ENCODE measurements at regions not wholly inside any gene's neighbourhood (a gene's known extent, or its start where the extent isn't known, plus 50 kb on each side); places are given as distances from the start of the nearest gene placed in this dataset.
A peak's percentile ranks its signal among the peaks of the same experiment; 100 is the strongest.

- Mint-ChIP-seq H3K27me3 (ENCODE audit: low read depth, poor library complexity) (peaks cover 10% of the 10 kb centered on the region), H3K4me3 (no peak overlapping the region), H3K9me3 (no peaks in the 10 kb centered on the region), H3K4me1 (peaks cover 10% of the 10 kb centered on the region), H3K27ac (no peak overlapping the region), H3K36me3 (ENCODE audit: low read depth) (no peaks in the 10 kb centered on the region)
- TF ChIP-seq CTCF (IDR thresholded peaks at IDR 0.05): no peak
- no peak for DNase-seq
These were observed 483.3 kb downstream of the TUSC7 start for GRCh38 chr3:117192888-117193287.

- Mint-ChIP-seq H3K9me3 (no peaks in the 10 kb centered on the region), H3K4me1 (peaks cover 10% of the 10 kb centered on the region), H3K4me3 (no peak overlapping the region), H3K36me3 (ENCODE audit: low read depth) (no peaks in the 10 kb centered on the region), H3K27me3 (ENCODE audit: low read depth, poor library complexity) (peaks cover 10% of the 10 kb centered on the region), H3K27ac (no peak overlapping the region)
- peak; percentile 37 for TF ChIP-seq CTCF (IDR thresholded peaks at IDR 0.05)
- no peak for DNase-seq
These were observed 483.8 kb downstream of the TUSC7 start for GRCh38 chr3:117193390-117193789.

- no peak overlapping the region for H3K4me3 Mint-ChIP-seq
- H3K36me3 Mint-ChIP-seq (ENCODE audit: low read depth): no peaks in the 10 kb centered on the region
- no peaks in the 10 kb centered on the region for H3K9me3 Mint-ChIP-seq
- H3K27ac Mint-ChIP-seq: no peak overlapping the region
- DNase-seq: no peak
- H3K27me3 Mint-ChIP-seq (ENCODE audit: low read depth, poor library complexity): peaks cover 10% of the 10 kb centered on the region
- peaks cover 10% of the 10 kb centered on the region for H3K4me1 Mint-ChIP-seq
- no peak for TF ChIP-seq CTCF (IDR thresholded peaks at IDR 0.05)
These were observed 485.5 kb downstream of the TUSC7 start for GRCh38 chr3:117195034-117195433.

GRCh38 chr3:117200962-117201361, 491.4 kb downstream of the TUSC7 start:
- Mint-ChIP-seq H3K9me3 (no peaks in the 10 kb centered on the region), H3K4me1 (no peaks in the 10 kb centered on the region), H3K4me3 (no peak overlapping the region), H3K27ac (no peak overlapping the region), H3K27me3 (ENCODE audit: low read depth, poor library complexity) (no peaks in the 10 kb centered on the region), H3K36me3 (ENCODE audit: low read depth) (no peaks in the 10 kb centered on the region)
- no peak for DNase-seq
- TF ChIP-seq CTCF (IDR thresholded peaks at IDR 0.05): no peak

- Mint-ChIP-seq H3K4me1 (no peaks in the 10 kb centered on the region), H3K27ac (no peak overlapping the region), H3K4me3 (no peak overlapping the region), H3K27me3 (ENCODE audit: low read depth, poor library complexity) (no peaks in the 10 kb centered on the region), H3K36me3 (ENCODE audit: low read depth) (no peaks in the 10 kb centered on the region), H3K9me3 (no peaks in the 10 kb centered on the region)
- no peak for TF ChIP-seq CTCF (IDR thresholded peaks at IDR 0.05)
- no peak for DNase-seq
These were observed 492.6 kb downstream of the TUSC7 start for GRCh38 chr3:117201901-117202774.

GRCh38 chr3:117217355-117217754, 507.8 kb downstream of the TUSC7 start:
- DNase-seq: no peak
- Mint-ChIP-seq H3K27ac (no peak overlapping the region), H3K36me3 (ENCODE audit: low read depth) (no peaks in the 10 kb centered on the region), H3K27me3 (ENCODE audit: low read depth, poor library complexity) (peaks cover 3% of the 10 kb centered on the region), H3K4me1 (no peaks in the 10 kb centered on the region), H3K4me3 (no peak overlapping the region), H3K9me3 (peaks cover 6% of the 10 kb centered on the region)
- no peak for TF ChIP-seq CTCF (IDR thresholded peaks at IDR 0.05)

Data from nephron progenitor cell (in vitro differentiated cells).